ENCODE measurements at regions not wholly inside any gene's neighbourhood (a gene's known extent, or its start where the extent isn't known, plus 50 kb on each side); places are given as distances from the start of the nearest gene placed in this dataset.

GRCh38 chr3:18510947-18511346 lies 85.8 kb upstream of the SATB1 start:
- no peaks in the 10 kb centered on the region for H4K20me1 ChIP-seq (ENCODE audit: insufficient read depth)
- no peaks in the 10 kb centered on the region for H3K9me2 ChIP-seq (ENCODE audit: insufficient read depth)
- no peak overlapping the region for H3K27ac ChIP-seq
- H2AFZ ChIP-seq, result no peak overlapping the region
- POLR2A ChIA-PET (ENCODE audit: unreplicated experiment), result no interaction called here
- CTCF ChIA-PET, result no interaction called here
- H3K4me2 ChIP-seq, result no peak overlapping the region
- no peaks in the 10 kb centered on the region for H3K27me3 ChIP-seq (ENCODE audit: insufficient read depth, low read depth)
- H3K79me2 ChIP-seq (ENCODE audit: low read depth), result no peaks in the 10 kb centered on the region
- no peak for DNase-seq
- H3K4me3 ChIP-seq, result no peak overlapping the region
- TF ChIP-seq EZH2 (IDR thresholded peaks at IDR 0.05; ENCODE audit: low read depth) (no peak), CTCF (conservative IDR thresholded peaks at IDR 0.05) (no peak)
- intact Hi-C loops (cut with micrococcal nuclease; ENCODE audit: unreplicated experiment), result no loop called here
- H3K4me1 ChIP-seq (replicated peaks; ENCODE audit: insufficient read depth), result no peaks in the 10 kb centered on the region
- no peaks in the 10 kb centered on the region for H3K36me3 ChIP-seq (ENCODE audit: low read depth)
- H3F3A ChIP-seq (ENCODE audit: insufficient read depth, low read depth), result no peaks in the 10 kb centered on the region
- H3K9me3 ChIP-seq (ENCODE audit: insufficient read depth, low read depth), result no peaks in the 10 kb centered on the region
- no TSS peak for BruUV-seq (replicated peaks)

GRCh38 chr3:18507333-18507732 lies 82.2 kb upstream of the SATB1 start:
- Histone ChIP-seq H3K9me2 (ENCODE audit: insufficient read depth) (no peaks in the 10 kb centered on the region), H3K9me3 (ENCODE audit: insufficient read depth, low read depth) (no peaks in the 10 kb centered on the region), H3K36me3 (ENCODE audit: low read depth) (no peaks in the 10 kb centered on the region), H3K4me3 (no peak overlapping the region), H3K79me2 (ENCODE audit: low read depth) (no peaks in the 10 kb centered on the region), H3F3A (ENCODE audit: insufficient read depth, low read depth) (peaks cover under 1% of the 10 kb centered on the region; the same call in 1 of the 2 replicates), H3K4me2 (no peak overlapping the region), H3K27ac (no peak overlapping the region), H3K27me3 (ENCODE audit: insufficient read depth, low read depth) (no peaks in the 10 kb centered on the region), H4K20me1 (ENCODE audit: insufficient read depth) (no peaks in the 10 kb centered on the region), H3K4me1 (replicated peaks; ENCODE audit: insufficient read depth) (peaks cover 3% of the 10 kb centered on the region), H2AFZ (no peak overlapping the region)
- intact Hi-C loops (cut with micrococcal nuclease; ENCODE audit: unreplicated experiment), result no loop called here
- DNase-seq, result no peak
- ChIA-PET POLR2A (ENCODE audit: unreplicated experiment) (no interaction called here), CTCF (no interaction called here)
- BruUV-seq (replicated peaks), result no TSS peak
- TF ChIP-seq EZH2 (IDR thresholded peaks at IDR 0.05; ENCODE audit: low read depth) (no peak), CTCF (conservative IDR thresholded peaks at IDR 0.05) (no peak)

- no TSS peak for BruUV-seq (replicated peaks)
- H3K27ac ChIP-seq, result no peak overlapping the region
- H3K9me3 ChIP-seq (ENCODE audit: insufficient read depth, low read depth), result no peaks in the 10 kb centered on the region
- no peaks in the 10 kb centered on the region for H3K27me3 ChIP-seq (ENCODE audit: insufficient read depth, low read depth)
- TF ChIP-seq EZH2 (IDR thresholded peaks at IDR 0.05; ENCODE audit: low read depth) (no peak), CTCF (conservative IDR thresholded peaks at IDR 0.05) (no peak)
- H4K20me1 ChIP-seq (ENCODE audit: insufficient read depth), result no peaks in the 10 kb centered on the region
- no peak overlapping the region for H3K4me2 ChIP-seq
- H3K4me1 ChIP-seq (replicated peaks; ENCODE audit: insufficient read depth), result peaks cover 15% of the 10 kb centered on the region
- ChIA-PET POLR2A (ENCODE audit: unreplicated experiment) (no interaction called here), CTCF (no interaction called here)
- H3K4me3 ChIP-seq, result no peak overlapping the region
- no peaks in the 10 kb centered on the region for H3K9me2 ChIP-seq (ENCODE audit: insufficient read depth)
- intact Hi-C loops (cut with micrococcal nuclease; ENCODE audit: unreplicated experiment), result no loop called here
- no peak for DNase-seq
- H2AFZ ChIP-seq, result no peak overlapping the region
- no peaks in the 10 kb centered on the region for H3K79me2 ChIP-seq (ENCODE audit: low read depth)
- H3K36me3 ChIP-seq (ENCODE audit: low read depth), result no peaks in the 10 kb centered on the region
- H3F3A ChIP-seq (ENCODE audit: insufficient read depth, low read depth), result peaks cover 9% of the 10 kb centered on the region
These were observed 79.9 kb upstream of the SATB1 start for GRCh38 chr3:18505056-18505455.
